ENCODE measurements at regions not wholly inside any gene's neighbourhood (a gene's known extent, or its start where the extent isn't known, plus 50 kb on each side); places are given as distances from the start of the nearest gene placed in this dataset.

GRCh38 chr18:2135309-2135708, 436.0 kb downstream of the METTL4 start (continued):
- TF ChIP-seq PPARA (CRISPR knock-in tag; IDR thresholded peaks at IDR 0.05; ENCODE audit: borderline replicate concordance) (no peak), ZNF70 (CRISPR knock-in tag; IDR thresholded peaks at IDR 0.05) (no peak), SNAI2 (CRISPR knock-in tag; IDR thresholded peaks at IDR 0.05) (no peak), GLIS3 (CRISPR knock-in tag; IDR thresholded peaks at IDR 0.05) (no peak), POU6F1 (CRISPR knock-in tag; IDR thresholded peaks at IDR 0.05; ENCODE audit: borderline replicate concordance, low read depth) (no peak), TOX (CRISPR knock-in tag; IDR thresholded peaks at IDR 0.05; ENCODE audit: borderline replicate concordance) (no peak)

- TF ChIP-seq TSHZ2 (CRISPR knock-in tag; IDR thresholded peaks at IDR 0.05), result no peak
- no peak for TF ChIP-seq GLIS3 (CRISPR knock-in tag; IDR thresholded peaks at IDR 0.05)
- no peak for TF ChIP-seq ISL1 (CRISPR knock-in tag; IDR thresholded peaks at IDR 0.05)
- no peak for TF ChIP-seq CSRNP3 (CRISPR knock-in tag; IDR thresholded peaks at IDR 0.05)
- TF ChIP-seq CREB5 (CRISPR knock-in tag; IDR thresholded peaks at IDR 0.05; ENCODE audit: low read depth), result no peak
- no peak for TF ChIP-seq POU6F1 (CRISPR knock-in tag; IDR thresholded peaks at IDR 0.05; ENCODE audit: borderline replicate concordance, low read depth)
- no peak for ATAC-seq
These were observed 432.8 kb downstream of the METTL4 start for GRCh38 chr18:2138552-2138951.

GRCh38 chr18:2139691-2140090, 431.6 kb downstream of the METTL4 start:
- ATAC-seq, result no peak
- no peak for TF ChIP-seq ZFP30 (CRISPR knock-in tag; IDR thresholded peaks at IDR 0.05)
- no peak for TF ChIP-seq TCF4 (CRISPR knock-in tag; IDR thresholded peaks at IDR 0.05; ENCODE audit: borderline replicate concordance)
- no peak for TF ChIP-seq ZC3H10 (CRISPR knock-in tag; IDR thresholded peaks at IDR 0.05)
- no peak for TF ChIP-seq CSRNP3 (CRISPR knock-in tag; IDR thresholded peaks at IDR 0.05)
- TF ChIP-seq ESRRG (CRISPR knock-in tag; IDR thresholded peaks at IDR 0.05), result no peak
- no peak for TF ChIP-seq GLIS3 (CRISPR knock-in tag; IDR thresholded peaks at IDR 0.05)
- no peak for TF ChIP-seq ISL1 (CRISPR knock-in tag; IDR thresholded peaks at IDR 0.05)
- TF ChIP-seq PPARA (CRISPR knock-in tag; IDR thresholded peaks at IDR 0.05; ENCODE audit: borderline replicate concordance), result no peak
- no peak for TF ChIP-seq ARNTL (CRISPR knock-in tag; IDR thresholded peaks at IDR 0.05; ENCODE audit: borderline replicate concordance, low read depth)
- TF ChIP-seq PATZ1 (CRISPR knock-in tag; IDR thresholded peaks at IDR 0.05; ENCODE audit: borderline replicate concordance), result no peak
- no peak for TF ChIP-seq TOX (CRISPR knock-in tag; IDR thresholded peaks at IDR 0.05; ENCODE audit: borderline replicate concordance)
- TF ChIP-seq CSDC2 (CRISPR knock-in tag; IDR thresholded peaks at IDR 0.05), result no peak
- TF ChIP-seq TSHZ2 (CRISPR knock-in tag; IDR thresholded peaks at IDR 0.05), result no peak
- TF ChIP-seq SNAI2 (CRISPR knock-in tag; IDR thresholded peaks at IDR 0.05), result no peak
- no peak for TF ChIP-seq OSR1 (CRISPR knock-in tag; IDR thresholded peaks at IDR 0.05)
- no peak for TF ChIP-seq POU6F1 (CRISPR knock-in tag; IDR thresholded peaks at IDR 0.05; ENCODE audit: borderline replicate concordance, low read depth)

Data from SK-N-SH treated with all-trans-retinoic acid at 6 μM for 48 hours (cell line).